Fibroblast of skin of scalp (primary cell): ENCODE measurements at regions not wholly inside any gene's neighbourhood (a gene's known extent, or its start where the extent isn't known, plus 50 kb on each side); places are given as distances from the start of the nearest gene placed in this dataset.

Experiments used
- DNase-seq: peaks from one replicate; pipeline ENCODE4 v3.0.0-alpha.2; 2013

DNA sequence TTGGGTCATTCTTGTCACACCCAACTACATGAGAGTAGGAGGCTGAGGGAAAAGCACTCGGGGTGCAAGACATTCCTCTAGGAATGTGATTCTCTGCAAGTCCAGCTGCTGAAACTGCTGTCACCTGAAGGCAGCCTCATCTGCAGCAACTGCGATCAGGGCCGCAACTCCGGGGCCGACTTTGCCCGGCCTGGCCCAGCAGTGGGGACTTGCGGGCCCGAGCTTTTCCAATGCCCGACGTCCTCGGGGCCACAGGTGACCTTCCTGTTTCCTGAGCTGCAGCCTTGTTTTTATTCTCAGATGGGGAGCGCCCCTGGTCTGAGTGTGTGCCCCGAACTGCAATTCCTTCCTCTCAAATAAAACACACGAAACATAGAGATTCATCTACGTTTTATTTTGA lies 104.7 kb upstream of the NKX1-1 start:
- DNase-seq, result no peak

DNA sequence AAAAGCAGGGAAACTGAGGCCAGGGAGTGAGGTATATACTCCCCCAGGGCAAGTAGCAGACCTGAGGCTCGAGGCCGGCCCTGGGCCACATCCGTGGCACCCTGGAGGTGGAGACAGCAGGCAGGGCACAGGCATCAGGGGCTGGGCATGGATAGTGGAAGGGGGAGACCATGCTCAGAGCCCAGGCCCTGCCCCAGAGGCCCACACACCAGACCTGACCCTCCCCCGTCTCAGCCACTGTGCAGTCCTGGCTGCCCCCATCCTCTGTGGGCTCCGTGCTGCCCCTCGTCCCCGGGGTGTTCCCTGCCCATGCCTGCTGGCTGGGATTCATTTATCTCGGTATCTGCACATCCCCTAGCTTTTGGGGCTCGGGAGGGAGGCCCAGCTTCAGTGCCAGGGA lies 103.1 kb upstream of the NKX1-1 start:
- DNase-seq, result no peak

DNA sequence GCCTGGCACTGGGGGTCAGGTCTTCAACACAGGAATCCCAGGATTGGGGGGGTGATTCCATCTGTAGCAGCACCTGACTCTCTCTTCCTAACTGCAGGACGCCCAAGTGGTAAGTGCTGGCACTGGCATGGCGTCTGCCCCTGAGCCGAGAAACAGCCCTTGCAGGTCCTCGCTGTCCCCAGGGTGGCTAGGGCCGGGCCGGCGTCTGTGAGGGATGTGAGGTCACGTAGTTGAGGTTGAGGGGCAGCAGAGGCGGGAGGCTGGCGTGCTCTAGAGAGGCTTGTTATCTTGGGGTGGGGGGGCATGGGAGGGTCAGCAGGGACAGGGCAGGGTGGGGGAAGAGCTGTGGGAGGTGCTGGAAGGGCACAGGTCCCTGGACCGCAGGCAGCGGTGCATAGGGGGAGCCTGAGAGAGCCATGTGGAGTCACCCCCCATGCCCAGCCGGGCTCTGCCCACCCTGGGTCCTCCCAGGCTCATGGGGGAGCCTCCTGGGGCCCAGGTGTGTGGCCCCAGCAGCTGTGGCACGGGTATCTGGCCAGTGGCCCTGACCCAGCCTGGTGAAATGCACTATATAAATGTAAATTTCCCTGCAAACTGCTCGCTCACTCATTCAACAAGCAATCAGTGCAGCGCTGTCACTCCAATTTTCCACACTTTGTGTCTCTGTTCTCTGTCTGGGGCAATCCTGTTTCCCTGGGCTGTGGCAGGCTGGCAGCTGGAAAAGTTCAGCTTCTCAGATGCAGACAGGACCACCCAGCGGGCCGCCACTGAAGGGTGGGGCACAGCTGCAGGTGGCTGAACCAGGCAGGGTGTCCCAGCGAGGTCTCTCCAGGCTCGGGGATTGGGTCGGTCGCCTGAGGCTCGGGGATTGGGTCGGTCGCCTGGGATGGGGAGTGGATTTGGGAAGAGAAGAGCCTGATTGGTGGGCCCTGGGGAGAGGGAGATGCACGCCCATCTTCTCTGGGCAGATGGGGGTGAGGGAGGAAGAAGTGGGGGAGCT lies 102.2 kb upstream of the NKX1-1 start:
- no peak for DNase-seq

DNA sequence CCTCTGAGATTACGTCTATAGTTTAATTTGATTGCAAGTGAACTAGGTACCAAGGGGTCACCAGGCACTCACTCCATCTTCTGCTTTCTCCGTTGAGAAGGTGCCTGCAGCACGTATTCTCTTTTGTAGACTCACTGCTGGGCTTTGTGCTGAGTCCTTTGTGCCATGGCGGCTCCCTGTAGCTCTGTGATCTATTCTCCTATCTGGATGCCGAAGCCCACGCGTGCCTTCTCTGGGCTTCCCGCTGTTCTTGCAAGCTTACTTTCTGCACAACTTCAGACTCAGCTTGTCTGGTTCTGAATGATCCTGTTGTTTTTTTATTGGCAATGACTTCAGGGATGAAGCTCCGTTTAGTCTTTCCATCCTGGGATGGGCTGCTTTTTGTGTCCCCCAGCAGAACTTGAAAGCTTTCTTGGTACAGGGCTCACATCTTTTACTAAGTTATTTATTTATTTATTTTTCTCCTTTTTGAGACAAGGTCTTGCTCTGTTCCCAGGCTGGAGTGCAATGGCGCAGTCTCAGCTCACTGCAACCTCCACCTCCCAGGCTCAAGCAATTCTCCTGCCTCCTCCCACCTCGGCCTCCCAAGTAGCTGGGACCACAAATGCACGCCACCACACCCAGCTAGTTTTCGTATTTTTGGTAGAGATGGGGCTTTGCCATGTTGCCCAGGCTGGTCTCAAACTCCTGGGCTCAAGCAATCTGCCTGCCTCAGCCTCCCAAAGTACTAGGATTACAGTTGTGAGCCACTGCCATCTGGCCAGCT lies 100.9 kb upstream of the NKX1-1 start:
- no peak for DNase-seq

DNA sequence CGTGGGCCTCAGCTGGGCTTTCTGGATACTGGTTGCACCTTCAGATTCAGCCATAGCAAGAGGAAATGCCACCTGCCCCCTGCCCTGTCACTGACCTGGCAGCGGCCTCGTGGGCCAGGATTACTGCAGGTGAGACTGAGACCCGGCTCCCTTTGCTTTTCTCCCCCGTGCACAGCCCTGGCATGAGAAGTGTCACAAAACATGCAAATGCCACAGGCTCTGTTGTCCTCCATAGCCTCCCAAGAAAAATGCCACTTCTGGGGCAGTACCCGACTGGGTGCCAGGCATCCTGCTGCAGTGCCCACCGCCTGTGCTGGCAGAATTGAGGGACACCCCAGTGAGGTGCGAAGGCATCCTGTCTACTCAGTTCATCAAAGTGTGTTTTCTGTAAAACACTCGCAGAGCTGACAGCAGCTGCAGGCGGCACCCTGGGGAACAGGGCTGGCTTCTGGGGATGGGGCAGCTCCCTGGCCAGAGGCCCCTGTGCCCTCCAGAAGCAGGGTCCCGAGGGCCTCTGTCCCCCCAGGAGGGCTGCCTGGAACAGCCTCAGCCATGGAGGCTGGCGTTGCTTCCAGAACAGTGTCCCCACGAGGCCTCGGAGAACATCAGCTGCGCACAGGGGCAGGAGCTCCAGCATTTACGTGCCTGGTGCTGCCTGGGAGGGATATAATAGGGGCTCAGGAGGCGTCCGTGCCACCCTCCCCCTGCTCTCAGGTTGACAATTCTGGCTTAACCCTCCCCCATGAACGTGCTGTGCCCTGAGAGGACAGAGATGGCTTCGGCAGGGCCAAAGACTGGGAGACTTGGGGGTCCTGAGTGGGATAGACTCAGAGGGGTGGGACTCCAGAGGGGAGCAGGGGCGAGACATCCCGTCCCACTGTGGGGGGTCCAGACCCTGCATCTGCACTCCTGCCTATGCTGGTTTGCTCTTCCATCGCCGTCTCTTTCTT lies 99.5 kb upstream of the NKX1-1 start:
- DNase-seq, result no peak

DNA sequence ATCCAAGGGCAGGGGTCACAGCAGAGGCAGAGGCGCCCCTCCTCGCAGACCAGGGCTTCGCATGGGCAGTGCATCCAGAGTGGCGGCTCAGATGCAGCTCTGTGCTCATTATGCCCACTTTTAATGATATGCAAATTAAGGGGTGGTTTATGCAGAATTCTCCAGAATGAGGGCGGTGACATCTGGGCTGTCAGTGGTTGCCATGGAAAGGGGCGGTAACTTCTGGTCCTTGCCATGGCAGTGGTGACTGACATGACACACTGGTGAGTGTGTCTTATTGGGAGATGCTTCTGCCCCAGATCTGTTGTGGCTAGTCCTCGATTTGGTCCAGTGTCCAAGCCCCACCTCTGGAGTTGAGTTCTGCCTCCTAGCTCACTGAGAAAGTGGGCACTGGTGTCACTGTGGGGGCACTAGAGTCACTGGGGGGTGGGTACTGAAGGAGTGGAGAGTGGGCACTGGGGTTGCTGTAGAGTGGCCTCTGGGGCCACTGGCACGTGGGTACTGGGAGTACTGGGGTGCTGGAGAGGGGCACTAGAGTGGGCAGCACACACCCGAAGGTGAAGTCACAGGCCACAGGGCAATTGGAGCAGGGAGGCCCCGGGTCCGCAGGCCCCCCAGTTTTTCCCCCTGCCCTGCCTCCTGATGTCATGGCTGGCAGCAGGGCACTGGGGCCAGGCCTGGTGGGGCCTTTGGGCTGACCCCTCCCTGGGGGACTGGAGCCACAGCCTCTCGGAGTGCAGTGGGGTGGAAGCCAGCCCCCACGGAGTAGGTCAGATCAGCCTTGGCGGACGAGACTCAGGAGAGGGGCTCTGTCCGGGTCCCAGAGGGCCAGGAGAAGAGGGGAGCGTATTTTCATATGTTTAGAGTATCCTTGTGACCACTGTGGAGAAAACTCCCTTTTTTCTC lies 98.6 kb upstream of the NKX1-1 start:
- DNase-seq, result no peak

DNA sequence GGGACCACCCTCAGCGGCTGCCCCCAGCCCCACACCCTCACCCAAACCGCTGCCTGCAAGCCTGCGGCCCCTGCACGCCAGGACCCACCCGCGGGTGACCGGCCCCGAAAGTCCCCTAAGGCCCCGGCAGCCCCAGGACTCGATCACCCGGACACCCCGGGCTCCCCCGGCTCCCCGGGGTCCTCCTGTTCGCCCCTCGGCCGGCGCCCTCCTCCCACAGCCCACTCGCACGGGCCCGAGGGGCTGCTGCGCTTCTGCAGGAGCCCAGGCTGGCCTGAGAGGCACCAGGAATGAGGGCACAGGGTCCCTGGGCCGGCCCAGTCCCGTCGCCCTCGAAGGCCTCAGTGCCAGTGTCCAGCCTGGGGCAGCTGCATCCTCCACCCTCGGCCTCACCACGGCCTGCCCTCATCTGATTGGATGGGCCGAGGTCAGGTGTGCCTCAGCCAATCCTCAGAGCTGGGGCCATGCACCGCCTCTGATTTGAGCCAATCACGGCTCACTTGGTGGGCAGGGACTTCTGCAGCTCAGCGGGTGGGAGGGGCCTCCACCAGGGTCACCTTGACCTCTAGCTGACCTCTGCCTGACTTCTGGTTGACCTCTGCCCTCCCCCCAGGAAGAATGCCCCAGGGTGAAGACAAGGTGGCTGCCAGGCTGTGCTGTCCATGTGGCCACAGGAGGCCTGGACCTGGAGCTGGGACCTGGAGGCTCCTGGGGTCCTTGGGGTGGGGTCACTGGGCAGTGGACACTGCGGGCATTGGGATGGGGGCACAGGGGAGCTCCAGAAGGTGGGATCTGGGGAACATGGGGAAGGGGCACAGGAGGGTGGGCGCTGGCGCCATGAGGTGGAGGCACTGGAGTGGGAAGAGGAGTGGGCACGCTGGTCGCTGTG lies 97.6 kb upstream of the NKX1-1 start:
- no peak for DNase-seq

DNA sequence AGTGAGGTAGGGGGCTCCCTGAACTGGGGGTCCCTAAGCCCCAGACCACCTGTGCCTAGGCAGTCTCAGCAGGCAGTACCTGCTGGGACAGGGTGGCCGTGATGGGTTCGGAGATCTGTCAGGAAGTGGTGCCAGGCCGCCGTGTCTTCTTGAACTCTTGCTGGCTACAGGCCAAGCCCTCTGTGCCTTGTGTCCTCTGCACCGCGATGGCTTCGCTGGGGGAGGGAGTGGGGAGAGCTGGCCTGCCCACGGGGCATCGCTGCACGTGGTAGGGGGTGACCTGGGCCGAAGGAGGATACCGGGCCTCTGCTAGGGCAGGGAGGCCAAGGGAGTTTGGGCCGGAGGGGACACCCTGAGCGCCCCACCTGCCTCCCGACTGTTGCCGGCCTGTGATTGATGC lies 96.7 kb upstream of the NKX1-1 start:
- DNase-seq, result no peak

DNA sequence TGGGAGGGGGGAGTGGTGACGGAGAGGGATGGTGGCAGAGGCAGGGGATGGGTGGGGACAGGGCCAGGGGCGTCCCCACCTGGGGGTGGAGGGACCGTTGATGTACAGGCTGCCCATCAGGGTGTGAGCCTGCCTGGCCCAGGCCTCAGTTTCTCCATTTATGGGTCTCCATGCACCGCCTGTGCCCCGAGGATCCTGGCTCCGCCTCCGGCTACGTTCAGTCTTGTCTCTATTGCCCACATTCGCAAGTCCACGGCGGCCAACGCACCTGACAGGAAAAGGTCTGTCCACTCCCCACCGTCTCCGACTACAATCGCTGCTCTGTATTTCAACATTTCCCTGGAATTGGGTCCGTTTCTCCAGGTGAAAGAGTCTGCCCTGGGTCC lies 96.3 kb upstream of the NKX1-1 start:
- no peak for DNase-seq

DNA sequence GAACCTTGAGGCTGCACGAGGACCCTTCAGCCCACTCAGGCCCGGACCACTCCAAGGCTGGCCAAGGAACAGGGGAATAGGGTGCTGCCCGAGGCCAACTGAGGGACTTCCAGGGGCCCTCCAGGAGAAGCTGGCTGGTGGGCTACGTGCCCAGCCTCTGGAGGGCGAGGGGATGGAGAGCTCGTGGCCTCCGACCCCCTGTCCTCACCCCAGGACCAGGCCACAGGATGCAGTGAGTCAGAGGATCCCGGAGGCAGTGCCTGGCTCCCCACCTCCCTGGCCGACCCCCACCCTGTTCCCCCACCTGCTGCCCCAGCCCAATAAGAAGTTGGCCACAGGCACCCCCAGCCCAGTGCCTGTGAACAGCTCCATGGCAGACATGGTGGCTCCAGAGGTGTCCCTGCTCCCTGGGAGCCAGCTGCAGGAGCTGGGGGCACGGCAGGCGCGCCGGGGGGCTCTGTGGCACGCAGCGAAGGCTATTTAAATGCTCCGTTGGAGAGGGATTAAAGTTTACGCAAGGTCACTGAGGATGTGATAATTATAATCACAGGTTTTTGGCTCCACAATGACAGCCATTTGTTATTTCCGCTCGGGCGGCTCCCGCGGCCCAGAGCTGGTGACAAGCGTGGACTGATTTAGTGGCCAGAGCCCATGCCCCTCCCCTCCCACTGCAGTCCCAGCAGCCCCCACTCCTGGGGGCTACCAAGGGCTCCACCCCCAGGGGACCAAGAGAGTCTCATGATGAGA lies 95.7 kb upstream of the NKX1-1 start:
- DNase-seq, result no peak

DNA sequence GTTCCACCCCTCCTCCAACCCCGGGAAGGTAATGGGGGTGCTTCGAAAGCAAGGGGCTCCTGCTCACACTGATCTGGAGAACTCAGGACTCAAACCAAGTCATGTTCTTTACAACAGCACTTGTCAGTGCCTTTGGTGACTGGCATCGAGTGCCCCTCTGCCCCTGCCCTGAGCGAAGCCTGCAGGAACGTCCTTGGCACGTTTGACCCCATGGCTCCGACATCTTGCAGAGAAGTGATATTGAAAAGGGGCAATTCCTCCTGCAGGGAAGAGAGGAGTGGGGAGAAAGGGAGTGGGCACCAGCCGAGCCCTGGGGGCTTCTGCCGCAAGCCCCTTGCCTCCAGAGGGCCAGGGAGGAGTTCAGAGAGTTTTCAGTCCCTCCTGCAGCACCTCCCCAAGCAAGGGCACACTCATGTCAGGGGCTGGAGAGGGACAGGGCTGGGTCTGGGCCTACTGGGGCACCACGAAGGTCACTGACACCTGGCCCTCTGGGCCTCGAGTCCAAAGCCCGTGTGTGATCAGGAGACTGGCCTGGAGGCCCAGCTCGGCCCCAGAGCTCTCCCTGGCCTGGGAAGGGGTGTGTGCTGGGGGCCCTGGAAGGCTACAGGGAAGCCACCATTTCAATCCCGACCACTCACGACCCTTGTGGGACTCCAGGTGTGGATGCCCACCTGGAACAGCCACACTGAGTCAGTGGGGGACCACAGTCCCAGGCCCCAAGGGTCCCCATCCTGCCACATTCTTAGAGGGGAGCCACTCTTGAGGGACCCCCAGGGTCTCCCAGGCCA lies 94.9 kb upstream of the NKX1-1 start:
- no peak for DNase-seq

DNA sequence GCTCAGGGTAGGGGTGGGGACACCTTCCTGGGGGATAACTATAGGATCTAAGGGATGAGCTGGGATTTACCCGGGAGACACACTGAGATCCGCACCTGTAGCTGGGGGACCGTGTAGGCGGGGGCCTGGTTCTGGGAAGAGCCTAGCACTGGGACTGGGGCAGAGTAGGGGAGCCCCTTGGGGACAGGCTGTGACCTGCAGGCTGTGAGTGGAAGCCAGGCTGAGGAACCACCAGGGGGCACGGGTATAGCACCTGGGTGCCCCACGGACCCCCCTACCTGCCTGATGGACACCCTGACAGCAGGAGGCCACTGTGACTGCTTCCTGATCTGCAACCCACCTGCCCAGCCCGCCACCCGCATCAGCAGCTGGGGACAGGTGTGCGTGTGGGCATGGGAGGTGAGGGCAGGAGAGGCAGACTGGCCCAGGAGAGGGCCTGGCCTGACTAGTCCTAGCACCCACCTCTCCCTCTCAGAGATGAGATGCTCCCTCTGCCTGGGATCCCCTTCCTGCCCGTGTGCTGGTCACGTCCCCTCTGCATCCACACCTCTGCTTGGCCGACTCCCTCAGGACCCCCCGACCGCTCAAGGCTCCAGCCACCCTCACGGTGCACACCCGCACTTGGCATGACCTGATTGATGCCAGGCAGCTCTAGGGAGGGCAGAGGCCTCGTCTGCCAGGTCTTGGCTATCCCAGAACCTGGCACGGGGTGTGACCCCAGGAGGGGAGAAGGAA lies 94.2 kb upstream of the NKX1-1 start:
- no peak for DNase-seq

DNA sequence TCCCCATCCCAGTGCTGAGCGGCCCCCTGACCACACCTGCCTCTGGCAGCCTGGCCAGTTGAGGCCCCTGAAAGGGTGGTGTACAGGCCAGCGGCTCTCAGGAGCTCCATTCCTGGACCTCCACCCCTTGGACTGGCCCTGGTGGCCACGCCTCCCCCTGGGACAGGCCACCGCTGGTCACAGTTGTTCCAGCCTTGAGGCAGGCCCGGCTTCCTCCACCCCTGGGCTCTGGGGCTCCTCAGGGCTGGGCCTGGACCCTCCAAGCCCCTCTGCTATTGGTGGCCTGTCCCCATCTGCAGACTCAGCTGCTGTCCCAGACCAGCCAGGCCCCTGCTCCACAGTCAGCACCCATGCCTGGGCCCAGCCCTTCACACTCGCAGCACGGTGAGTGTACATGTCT lies 93.2 kb upstream of the NKX1-1 start:
- no peak for DNase-seq

DNA sequence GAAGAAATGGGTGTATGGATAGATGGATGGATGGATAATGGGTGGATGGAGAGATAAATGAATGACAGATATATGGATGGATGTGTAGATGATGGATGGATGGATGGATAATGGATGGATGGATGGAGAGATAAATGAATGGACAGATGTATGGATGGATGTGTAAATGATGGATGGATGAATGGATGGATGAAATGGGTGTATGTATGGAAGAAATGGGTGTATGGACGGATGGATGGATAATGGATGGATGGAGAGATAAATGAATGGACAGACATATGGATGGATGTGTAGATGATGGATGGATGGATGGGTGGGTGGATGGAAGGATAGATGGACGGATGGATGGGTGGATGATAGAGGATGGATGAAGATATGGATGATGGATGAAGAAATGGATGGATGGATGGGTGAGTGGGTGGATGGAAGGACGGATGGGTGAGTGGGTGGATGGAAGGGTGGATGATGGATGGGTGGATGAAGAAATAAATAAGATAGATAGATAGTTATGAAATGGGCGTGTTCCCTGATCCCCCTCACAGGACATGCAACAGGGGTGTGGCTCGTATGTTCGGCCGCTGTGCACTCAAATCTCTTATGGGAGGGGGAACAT lies 91.1 kb upstream of the NKX1-1 start:
- DNase-seq, result no peak

DNA sequence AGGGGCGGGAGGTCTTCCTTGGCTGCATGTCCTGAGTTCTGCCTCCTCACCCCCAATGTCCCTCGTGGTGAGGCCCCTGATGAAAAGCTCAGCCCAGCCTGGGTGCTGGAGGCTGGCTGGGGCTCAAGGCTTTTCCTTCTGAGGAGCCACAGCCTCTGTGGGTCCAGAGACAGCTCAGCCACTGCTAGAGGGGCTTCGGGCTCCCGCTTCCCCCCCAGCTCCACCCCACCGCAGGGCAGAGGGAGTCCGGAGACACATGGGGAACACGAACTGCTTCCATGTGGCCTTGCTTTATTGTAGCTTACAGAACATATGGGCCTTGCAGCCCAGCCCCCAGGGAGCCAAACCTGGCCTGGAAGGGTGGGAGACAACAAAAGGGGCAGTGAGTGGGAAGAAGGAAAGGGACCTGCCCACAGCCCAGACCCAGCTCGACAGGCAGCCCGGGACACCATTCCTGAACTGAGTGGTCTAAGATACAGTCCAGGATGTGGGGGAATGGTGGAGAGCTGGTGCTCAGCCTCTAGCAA lies 89.9 kb upstream of the NKX1-1 start:
- DNase-seq, result no peak

DNA sequence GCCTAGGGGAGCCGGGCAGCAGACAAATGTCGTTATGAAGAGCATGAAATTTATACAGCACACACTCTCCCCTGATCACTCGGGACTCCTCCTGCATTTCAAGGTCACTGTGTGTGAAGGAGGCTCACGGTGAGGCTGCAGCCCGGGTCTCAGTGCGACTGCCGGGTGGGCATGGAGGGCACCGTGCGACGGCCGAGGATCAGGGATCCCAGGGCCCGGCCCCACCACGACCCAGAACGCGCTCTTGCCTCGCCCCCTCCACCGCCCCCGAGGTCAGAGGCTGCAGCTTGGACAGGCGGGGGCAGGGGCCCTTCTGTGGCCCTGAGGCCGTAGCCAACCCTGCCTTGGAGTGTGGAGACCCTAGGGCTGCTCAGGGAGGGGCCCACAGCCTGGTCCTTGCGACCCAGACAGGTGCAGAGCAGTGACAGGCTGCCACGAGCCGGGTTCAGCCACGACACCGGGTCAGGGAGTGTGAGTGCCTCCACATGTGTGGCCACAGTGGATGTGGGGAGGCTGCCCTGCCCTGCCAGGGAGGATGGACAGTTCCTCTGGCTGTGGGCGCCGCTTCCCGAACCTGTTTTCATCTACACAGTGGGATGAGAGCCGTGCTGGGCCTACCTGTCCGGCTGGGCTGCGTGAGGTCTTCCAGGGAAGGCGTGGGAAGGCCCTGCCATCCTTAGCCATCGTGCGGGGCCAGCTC lies 89.3 kb upstream of the NKX1-1 start:
- DNase-seq, result no peak
